ENCODE measurements at regions not wholly inside any gene's neighbourhood (a gene's known extent, or its start where the extent isn't known, plus 50 kb on each side); places are given as distances from the start of the nearest gene placed in this dataset.

- CTCF ChIA-PET = no interaction called here
- POLR2A ChIA-PET = no interaction called here
- DNase-seq (ENCODE audit: extremely low spot score) = no peak
Observed at GRCh38 chr1:56413671-56414199, 165.6 kb downstream of the PLPP3 start.

GRCh38 chr1:56411484-56412180 lies 167.7 kb downstream of the PLPP3 start:
- ChIA-PET CTCF (interaction anchor here (1.0 to 3.5 kb wide), 3 partner anchors 11 to 173 kb away, joined by 3 to 35 read pairs (median 3); no protein-coding TSS in a partner anchor), POLR2A (no interaction called here)
- no peak for TF ChIP-seq CTCF (IDR thresholded peaks at IDR 0.05; ENCODE audit: control extremely low read depth, extremely low read depth, low read depth, missing control alignments)
- no peak for DNase-seq (ENCODE audit: extremely low spot score)

More at GRCh38 chr1:56413671-56414199, 165.6 kb downstream of the PLPP3 start:
- no peak for TF ChIP-seq CTCF (IDR thresholded peaks at IDR 0.05; ENCODE audit: control extremely low read depth, extremely low read depth, low read depth, missing control alignments)

GRCh38 chr1:56411021-56411420 lies 168.3 kb downstream of the PLPP3 start:
- CTCF ChIA-PET = interaction anchor here (1.0 to 3.5 kb wide), 4 partner anchors 10 to 174 kb away, joined by 3 to 35 read pairs (median 4); no protein-coding TSS in a partner anchor
- TF ChIP-seq CTCF (IDR thresholded peaks at IDR 0.05; ENCODE audit: control extremely low read depth, extremely low read depth, low read depth, missing control alignments) = no peak
- no peak for DNase-seq (ENCODE audit: extremely low spot score)
- POLR2A ChIA-PET = no interaction called here

GRCh38 chr1:56410405-56410804 lies 169.0 kb downstream of the PLPP3 start:
- CTCF ChIA-PET = interaction anchor here (1.2 to 3.5 kb wide), 3 partner anchors 10 to 174 kb away, joined by 3 to 35 read pairs (median 6); no protein-coding TSS in a partner anchor
- POLR2A ChIA-PET = no interaction called here
- no peak for TF ChIP-seq CTCF (IDR thresholded peaks at IDR 0.05; ENCODE audit: control extremely low read depth, extremely low read depth, low read depth, missing control alignments)
- DNase-seq (ENCODE audit: extremely low spot score) = no peak

- TF ChIP-seq CTCF (IDR thresholded peaks at IDR 0.05; ENCODE audit: control extremely low read depth, extremely low read depth, low read depth, missing control alignments) = peak; percentile 28
- ChIA-PET POLR2A (no interaction called here), CTCF (interaction anchor here (0.8 to 3.5 kb wide), 6 partner anchors 12 to 1082 kb away, joined by 3 to 35 read pairs (median 4); no protein-coding TSS in a partner anchor)
- DNase-seq (ENCODE audit: extremely low spot score) = peak; percentile 40
Observed at GRCh38 chr1:56409112-56409691, 170.2 kb downstream of the PLPP3 start.

GRCh38 chr1:56406821-56407220 lies 172.5 kb downstream of the PLPP3 start:
- no peak for DNase-seq (ENCODE audit: extremely low spot score)

More at GRCh38 chr1:56406821-56407220, 172.5 kb downstream of the PLPP3 start:
- TF ChIP-seq CTCF (IDR thresholded peaks at IDR 0.05; ENCODE audit: control extremely low read depth, extremely low read depth, low read depth, missing control alignments) = no peak
- POLR2A ChIA-PET = no interaction called here
- CTCF ChIA-PET = interaction anchor here (2.3 kb wide), 1 partner anchor 178 kb away, joined by 8 read pairs; no protein-coding TSS in a partner anchor

Measured in GM10248 (cell line).